CD14-positive monocyte (primary cell): ENCODE measurements at regions not wholly inside any gene's neighbourhood (a gene's known extent, or its start where the extent isn't known, plus 50 kb on each side); places are given as distances from the start of the nearest gene placed in this dataset.

Experiments used
- DNase-seq, 3 donors: peaks; one replicate each; pipeline ENCODE4 v3.0.0-alpha.2; 2011 to 2022
- H2AFZ ChIP-seq: 2 replicates; pipeline ENCODE4 v1.6.0; 2012; ENCODE audit warnings: mild to moderate bottlenecking, low read depth, low read length, inconsistent platforms; ENCODE audit not compliant: insufficient read depth, poor library complexity, severe bottlenecking
- H3K27ac ChIP-seq, 2 donors: 1 replicate in 1 of 2; 2 replicates in 1 of 2; pipeline ENCODE4 v1.5.1; 2012 to 2013; ENCODE audit warnings: low read length in 2 of 2, control low read depth in 1 of 2, inconsistent platforms in 1 of 2, low read depth in 1 of 2, mild to moderate bottlenecking in 1 of 2
- H3K27me3 ChIP-seq, 2 donors: one replicate each; pipeline versions ENCODE4 v1.6.0 to v1.6.1; 2011 to 2013; ENCODE audit warnings: low read length in 2 of 2; ENCODE audit not compliant: control insufficient read depth in 2 of 2, insufficient read depth in 2 of 2
- H3K36me3 ChIP-seq, 2 donors: replicated peaks in 1 of 2; 1 replicate in 1 of 2; 2 replicates in 1 of 2; pipeline versions ENCODE4 v1.5.1 to v1.6.1; 2012 to 2013; ENCODE audit warnings: low read length in 2 of 2, control low read depth in 1 of 2, inconsistent platforms in 1 of 2, mild to moderate bottlenecking in 1 of 2; ENCODE audit not compliant: insufficient read depth in 2 of 2, control insufficient read depth in 1 of 2
- H3K4me1 ChIP-seq, 2 donors: 1 replicate in 1 of 2; 2 replicates in 1 of 2; pipeline versions ENCODE4 v1.5.1 to v1.6.1; 2012 to 2013; ENCODE audit warnings: low read length in 2 of 2, control low read depth in 1 of 2, inconsistent platforms in 1 of 2, mild to moderate bottlenecking in 1 of 2, moderate library complexity in 1 of 2; ENCODE audit not compliant: insufficient read depth in 2 of 2, control insufficient read depth in 1 of 2
- H3K4me2 ChIP-seq: replicated peaks from 2 replicates; pipeline ENCODE3; 2012; ENCODE audit warnings: low read length, moderate library complexity, mild to moderate bottlenecking; ENCODE audit not compliant: poor library complexity, severe bottlenecking; ENCODE audit errors: extremely low read depth
- H3K4me3 ChIP-seq, 3 experiments: fragments of 200-600 bp in 1 of 3; sonication (generic) in 1 of 3; replicated peaks in 1 of 3; 1 replicate in 2 of 3; 2 replicates in 1 of 3; pipeline ENCODE4 v1.5.1; 2011 to 2013; ENCODE audit warnings: low read length in 3 of 3, mild to moderate bottlenecking in 3 of 3, control low read depth in 2 of 3, low read depth in 2 of 3, inconsistent platforms in 1 of 3, moderate library complexity in 1 of 3
- H3K79me2 ChIP-seq: 2 replicates; pipeline ENCODE4 v1.6.0; 2012; ENCODE audit warnings: mild to moderate bottlenecking, control low read depth, inconsistent platforms, low read length, moderate library complexity; ENCODE audit not compliant: insufficient read depth
- H3K9ac ChIP-seq: 2 replicates; pipeline ENCODE4 v1.6.0; 2017; ENCODE audit warnings: low read length, mild to moderate bottlenecking; ENCODE audit not compliant: insufficient read depth, poor library complexity, severe bottlenecking
- H3K9me3 ChIP-seq, 2 donors: replicated peaks in 1 of 2; 1 replicate in 1 of 2; 2 replicates in 1 of 2; pipeline versions ENCODE4 v1.5.1 to v1.6.1; 2012 to 2013; ENCODE audit warnings: low read length in 2 of 2, control low read depth in 1 of 2; ENCODE audit not compliant: control insufficient read depth in 1 of 2, insufficient read depth in 1 of 2
- H4K20me1 ChIP-seq: 2 replicates; pipeline ENCODE4 v1.6.0; 2012; ENCODE audit warnings: mild to moderate bottlenecking, low read length, control low read depth, moderate library complexity; ENCODE audit not compliant: insufficient read depth
- H3K27ac Mint-ChIP-seq, 7 donors: one replicate each; pipeline ENCODE4 v1.8.0; 2020; ENCODE audit warnings: mild to moderate bottlenecking in 7 of 7, mixed read lengths in 7 of 7, moderate library complexity in 6 of 7, inconsistent platforms in 2 of 7
- H3K27me3 Mint-ChIP-seq, 3 donors: one replicate each; pipeline ENCODE4 v1.8.0; 2021 to 2022; ENCODE audit warnings: low read depth in 3 of 3, mild to moderate bottlenecking in 3 of 3, mixed read lengths in 3 of 3, moderate library complexity in 3 of 3, inconsistent platforms in 1 of 3
- H3K36me3 Mint-ChIP-seq, 2 donors: one replicate each; pipeline ENCODE4 v1.8.0; 2020; ENCODE audit warnings: mixed read lengths in 2 of 2, inconsistent platforms in 1 of 2, mild to moderate bottlenecking in 1 of 2
- H3K4me1 Mint-ChIP-seq: one replicate; pipeline ENCODE4 v1.8.0; 2020; ENCODE audit warnings: mild to moderate bottlenecking, mixed read lengths
- H3K4me3 Mint-ChIP-seq, 2 donors: one replicate each; pipeline ENCODE4 v1.8.0; 2020; ENCODE audit warnings: mild to moderate bottlenecking in 2 of 2, mixed read lengths in 2 of 2, moderate library complexity in 1 of 2
- H3K9me3 Mint-ChIP-seq, 7 donors: one replicate each; pipeline ENCODE4 v1.8.0; 2020 to 2022; ENCODE audit warnings: mixed read lengths in 7 of 7, mild to moderate bottlenecking in 6 of 7, moderate library complexity in 6 of 7, inconsistent platforms in 2 of 7
- CTCF ChIP-seq: fragments of 200-600 bp; IDR thresholded peaks from one replicate; pipeline ENCODE4 v1.8.0; 2022; ENCODE audit warnings: antibody characterized with exemption, mild to moderate bottlenecking
- WGBS: methylation state at CpG from one replicate; pipeline ENCODE4 v1.1.5; 2013; ENCODE audit warnings: missing lambda C conversion rate; ENCODE audit not compliant: insufficient coverage; 5-methylcytosine and 5-hydroxymethylcytosine counted together
- intact Hi-C, 2 donors: fragments of 100-400 bp; cut with micrococcal nuclease; formaldehyde crosslinking; loops; one replicate each; pipeline versions ENCODE4 v1.15.0 to v1.15.1; 2023

GRCh38 chr1:36669262-36669661 lies 186.5 kb upstream of the CSF3R start:
- Mint-ChIP-seq H3K27ac (no peak overlapping the region), H3K36me3 (no peaks in the 10 kb centered on the region), H3K4me3 (no peak overlapping the region), H3K4me1 (no peaks in the 10 kb centered on the region), H3K27me3 (peaks cover 10 to 28% (median 15%) of the 10 kb centered on the region in 3 donors), H3K9me3 (no peaks in the 10 kb centered on the region)
- Histone ChIP-seq H4K20me1 (no peaks in the 10 kb centered on the region), H3K4me3 (no peak overlapping the region), H3K27me3 (peaks cover 0 to 3% of the 10 kb centered on the region in 2 donors), H3K79me2 (no peaks in the 10 kb centered on the region), H3K4me2 (no peak overlapping the region), H2AFZ (no peak overlapping the region), H3K27ac (no peak overlapping the region), H3K36me3 (no peaks in the 10 kb centered on the region), H3K4me1 (no peaks in the 10 kb centered on the region), H3K9ac (no peak overlapping the region), H3K9me3 (no peaks in the 10 kb centered on the region)
- no peak for DNase-seq
- no peak for TF ChIP-seq CTCF
- intact Hi-C loops: no loop called here
- WGBS: 68% methylated on average over 3 of the region's 9 CpGs

GRCh38 chr1:36667836-36668235 lies 185.1 kb upstream of the CSF3R start:
- TF ChIP-seq CTCF: no peak
- Mint-ChIP-seq H3K4me3 (no peak overlapping the region), H3K9me3 (no peaks in the 10 kb centered on the region), H3K27me3 (peaks cover 10 to 28% (median 15%) of the 10 kb centered on the region in 3 donors), H3K36me3 (no peaks in the 10 kb centered on the region), H3K4me1 (no peaks in the 10 kb centered on the region), H3K27ac (no peak overlapping the region)
- no peaks in the 10 kb centered on the region for H4K20me1 ChIP-seq
- DNase-seq: no peak
- no peaks in the 10 kb centered on the region for H3K9me3 ChIP-seq
- WGBS: 79% methylated on average over 4 of the region's 4 CpGs
- H3K27ac ChIP-seq: no peak overlapping the region
- no peak overlapping the region for H2AFZ ChIP-seq
- H3K9ac ChIP-seq: no peak overlapping the region
- no peak overlapping the region for H3K4me2 ChIP-seq
- intact Hi-C loops: no loop called here
- no peaks in the 10 kb centered on the region for H3K79me2 ChIP-seq
- no peak overlapping the region for H3K4me3 ChIP-seq
- H3K4me1 ChIP-seq: no peaks in the 10 kb centered on the region
- H3K27me3 ChIP-seq: no peaks in the 10 kb centered on the region
- no peaks in the 10 kb centered on the region for H3K36me3 ChIP-seq
